HepG2 (cell line): ENCODE measurements at regions not wholly inside any gene's neighbourhood (a gene's known extent, or its start where the extent isn't known, plus 50 kb on each side); places are given as distances from the start of the nearest gene placed in this dataset.

Experiments
- ATAC-seq: fragments of 200-7000 bp; cut with Tn5 transposase; 3 replicates; pipeline ENCODE4 v1.9.1; 2020; ENCODE audit warnings: mild to moderate bottlenecking, moderate library complexity
- BruUV-seq: library from RNA; stranded (reverse); fragments of 400-500 nt; replicated peaks from 2 replicates; lab custom pipeline; 2021; lab: Mats Ljungman, UMichigan
- CTCF ChIA-PET: fragments of 300-600 bp; formaldehyde crosslinking; extraction: SDS; loops from one replicate; lab custom pipeline; 2021; ENCODE audit warnings: low total read pairs, inconsistent platforms, low intra/inter-chr PET ratio; lab: Yijun Ruan, JAX
- POLR2A ChIA-PET: fragments of 350-600 bp; sonication (Branson Sonifier 250); formaldehyde crosslinking; loops from one replicate; lab custom pipeline; 2020; ENCODE audit warnings: antibody characterized with exemption, inconsistent platforms; lab: Yijun Ruan, JAX
- DNase-seq: peaks from one replicate; pipeline ENCODE4 v3.0.0-alpha.2; 2015; ENCODE audit warnings: low spot score
- FAIRE-seq: peaks from 3 replicates; lab custom pipeline; 2011; peaks lifted over from hg19 to GRCh38; lab: Jason Lieb, UNC
- H2AFZ ChIP-seq: one replicate; pipeline ENCODE4 v1.6.1; 2011; ENCODE audit warnings: low read length, inconsistent platforms
- H3K27ac ChIP-seq: fragments of 300-600 bp; 3 replicates; pipeline ENCODE4 v1.8.0; 2011; ENCODE audit warnings: mixed run types, mild to moderate bottlenecking, mixed read lengths, low read length, inconsistent platforms; ENCODE audit not compliant: insufficient read depth; ENCODE audit errors: extremely low read length
- H3K27me3 ChIP-seq, 2 experiments: fragments of 200-600 bp in 1 of 2; 2 replicates in 1 of 2; 3 replicates in 1 of 2; pipeline versions ENCODE4 v1.6.0 to v1.8.0; 2011; ENCODE audit warnings: low read length in 2 of 2, mild to moderate bottlenecking in 2 of 2, moderate library complexity in 2 of 2, inconsistent platforms in 1 of 2; ENCODE audit not compliant: insufficient read depth in 2 of 2, control insufficient read depth in 1 of 2
- H3K36me3 ChIP-seq, 2 experiments: fragments of 200-600 bp in 1 of 2; replicated peaks in 1 of 2; 2 replicates in 1 of 2; 3 replicates in 1 of 2; pipeline versions ENCODE4 v1.5.1 to v1.8.0; 2011; ENCODE audit warnings: low read length in 2 of 2, inconsistent platforms in 1 of 2; ENCODE audit not compliant: insufficient read depth in 2 of 2, control insufficient read depth in 1 of 2
- H3K4me1 ChIP-seq: 2 replicates; pipeline ENCODE4 v1.5.1; 2012; ENCODE audit warnings: low read length, inconsistent platforms; ENCODE audit not compliant: insufficient read depth
- H3K4me2 ChIP-seq: 2 replicates; pipeline ENCODE4 v1.6.0; 2011; ENCODE audit warnings: low read depth, low read length, inconsistent platforms
- H3K4me3 ChIP-seq, 3 experiments: fragments of 200-600 bp in 1 of 3; sonication (generic), shearing (Covaris generic) in 1 of 3; replicated peaks in 1 of 3; 2 replicates each; pipeline ENCODE4 v1.5.1; 2011 to 2016; ENCODE audit warnings: low read length in 3 of 3, inconsistent platforms in 2 of 3, low read depth in 2 of 3, mild to moderate bottlenecking in 2 of 3, control low read depth in 1 of 3, mixed read lengths in 1 of 3; ENCODE audit not compliant: insufficient read depth in 1 of 3
- H3K79me2 ChIP-seq: one replicate; pipeline ENCODE4 v1.6.1; 2011; ENCODE audit warnings: low read length, inconsistent platforms; ENCODE audit not compliant: insufficient read depth
- H3K9ac ChIP-seq: 2 replicates; pipeline ENCODE4 v1.6.0; 2011; ENCODE audit warnings: mild to moderate bottlenecking, low read depth, low read length, inconsistent platforms; ENCODE audit not compliant: insufficient read depth
- H3K9me3 ChIP-seq: 2 replicates; pipeline ENCODE4 v1.5.1; 2012; ENCODE audit warnings: mild to moderate bottlenecking, low read length
- H4K20me1 ChIP-seq: 2 replicates; pipeline ENCODE4 v1.6.0; 2011; ENCODE audit warnings: inconsistent platforms, mild to moderate bottlenecking, low read length, moderate library complexity; ENCODE audit not compliant: insufficient read depth
- ARID2 ChIP-seq: sonication (generic); formaldehyde crosslinking; IDR thresholded peaks from 2 replicates; pipeline ENCODE4 v1.8.1; 2022; ENCODE audit warnings: mild to moderate bottlenecking, missing genetic modification reagents, borderline replicate concordance
- DNMT3B ChIP-seq: conservative IDR thresholded peaks from 2 replicates; pipeline ENCODE4 v1.6.1; 2016; ENCODE audit warnings: missing biosample characterization, control low read depth
- POLR2A ChIP-seq, 2 experiments: IDR thresholded peaks; 2 replicates each; pipeline ENCODE4 v1.6.1; 2011; ENCODE audit warnings: low read depth in 2 of 2, low read length in 2 of 2, mild to moderate bottlenecking in 1 of 2, moderate library complexity in 1 of 2; ENCODE audit not compliant: insufficient read depth in 1 of 2
- RARG ChIP-seq: sonication (generic); formaldehyde crosslinking; IDR thresholded peaks from 2 replicates; pipeline ENCODE4 v1.4.0; 2020; ENCODE audit warnings: low read depth, mild to moderate bottlenecking, missing genetic modification reagents
- SAP130 ChIP-seq: IDR thresholded peaks from 2 replicates; pipeline ENCODE4 v1.6.1; 2016; ENCODE audit warnings: low read depth
- SRSF4 ChIP-seq: fragments of 200-400 bp; formaldehyde crosslinking; IDR thresholded peaks from one replicate; pipeline ENCODE4 v1.6.1; 2018; ENCODE audit warnings: mild to moderate bottlenecking, low read depth, low read length, moderate library complexity; ENCODE audit not compliant: poor library complexity, severe bottlenecking
- TMF1 ChIP-seq: sonication (generic); formaldehyde crosslinking; IDR thresholded peaks from 2 replicates; pipeline ENCODE4 v1.8.1; 2022; ENCODE audit warnings: low read depth, missing genetic modification reagents
- ZFP36L1 ChIP-seq: sonication (generic); formaldehyde crosslinking; IDR thresholded peaks from 2 replicates; pipeline ENCODE4 v1.8.0; 2022; ENCODE audit warnings: mild to moderate bottlenecking, missing genetic modification reagents, moderate library complexity
- ZIK1 ChIP-seq: sonication (generic); formaldehyde crosslinking; IDR thresholded peaks from 2 replicates; pipeline ENCODE4 v1.5.0; 2020; ENCODE audit warnings: mild to moderate bottlenecking, low read depth, missing genetic modification reagents, borderline replicate concordance
- ZNF180 ChIP-seq: sonication (generic); formaldehyde crosslinking; IDR thresholded peaks from 2 replicates; pipeline ENCODE4 v1.4.0; 2020; ENCODE audit warnings: low read depth, missing genetic modification reagents, borderline replicate concordance
- ZNF3 ChIP-seq: IDR thresholded peaks from 2 replicates; pipeline ENCODE4 v1.7.0; 2017; ENCODE audit warnings: inconsistent platforms
- ZNF441 ChIP-seq: sonication (generic); formaldehyde crosslinking; IDR thresholded peaks from 2 replicates; pipeline ENCODE4 v1.7.0; 2021; ENCODE audit warnings: missing genetic modification reagents, borderline replicate concordance
- ZNF503 ChIP-seq: sonication (generic); formaldehyde crosslinking; IDR thresholded peaks from 2 replicates; pipeline ENCODE4 v1.4.0; 2020; ENCODE audit warnings: missing genetic modification reagents
- ZNF605 ChIP-seq: sonication (generic); formaldehyde crosslinking; IDR thresholded peaks from 2 replicates; pipeline ENCODE4 v1.8.0; 2022; ENCODE audit warnings: mild to moderate bottlenecking, missing genetic modification reagents
- ZNF614 ChIP-seq: IDR thresholded peaks from 2 replicates; pipeline ENCODE4 v1.6.1; 2018; ENCODE audit warnings: missing biosample characterization, missing genetic modification reagents, inconsistent platforms, borderline replicate concordance
- ZNF660 ChIP-seq: sonication (generic); formaldehyde crosslinking; IDR thresholded peaks from 2 replicates; pipeline ENCODE4 v1.5.1; 2020; ENCODE audit warnings: mild to moderate bottlenecking, low read depth, missing genetic modification reagents, borderline replicate concordance
- WGBS: methylation state at CpG from one replicate; pipeline ENCODE4 v1.1.6; 2017; ENCODE audit warnings: low lambda C conversion rate; 5-methylcytosine and 5-hydroxymethylcytosine counted together
- in situ Hi-C: cut with HindIII; loops from 2 replicates; pipeline ENCODE4 v1.10.0; 2017; ENCODE audit warnings: low pct_unique_long_range_greater_than_20kb; ENCODE audit not compliant: extremely low pct_ligation_motif_present
- intact Hi-C: fragments of 100-400 bp; cut with micrococcal nuclease; formaldehyde crosslinking; loops from one replicate; pipeline ENCODE4 v1.10.0; 2022; ENCODE audit not compliant: unreplicated experiment
- TF ChIP-seq, protein P1 (sequence below): sonication (generic); formaldehyde crosslinking; IDR thresholded peaks from 2 replicates; pipeline ENCODE4 v1.8.0; 2023; ENCODE audit warnings: mild to moderate bottlenecking, missing genetic modification reagents
- TF ChIP-seq, protein P2 (sequence below), 2 experiments: sonication (generic) in 1 of 2; formaldehyde crosslinking in 1 of 2; IDR thresholded peaks; 2 replicates each; pipeline versions ENCODE4 v1.5.1 to v1.6.1; 2011 to 2020; ENCODE audit warnings: borderline replicate concordance in 1 of 2, low read depth in 1 of 2, low read length in 1 of 2, mild to moderate bottlenecking in 1 of 2, missing genetic modification reagents in 1 of 2, moderate library complexity in 1 of 2
- TF ChIP-seq, protein P3 (sequence below): sonication (generic); formaldehyde crosslinking; IDR thresholded peaks from 2 replicates; pipeline ENCODE4 v1.8.0; 2022; ENCODE audit warnings: mild to moderate bottlenecking, missing genetic modification reagents, borderline replicate concordance

DNA sequence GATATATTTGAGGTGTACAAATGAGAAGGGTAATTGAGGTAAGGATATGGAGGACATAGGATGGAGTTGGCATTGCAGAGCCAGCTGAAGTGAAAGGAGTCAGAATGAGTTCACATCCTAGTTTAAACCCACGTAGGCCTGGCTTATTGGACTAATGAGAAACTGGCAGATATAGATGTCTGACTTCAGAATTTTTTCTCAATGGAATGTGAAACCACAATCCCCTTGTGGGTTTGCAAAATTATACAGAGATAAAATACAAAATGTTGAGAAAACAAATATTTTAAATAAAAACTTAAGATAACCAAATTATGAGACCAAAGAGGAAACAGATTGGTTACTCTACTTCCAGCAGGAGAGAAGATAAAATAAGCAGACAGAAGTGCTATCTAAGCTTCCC is 277.4 kb upstream of the LRRC7 start (continued):
- TF ChIP-seq SRSF4 = no peak
- no peak for TF ChIP-seq SAP130 (CRISPR knock-in tag)
- TF ChIP-seq ZFP36L1 (CRISPR knock-in tag) = no peak
- TF ChIP-seq RARG (CRISPR knock-in tag) = no peak
- no peak for TF ChIP-seq ZNF605 (CRISPR knock-in tag)
- TF ChIP-seq ZIK1 (CRISPR knock-in tag) = no peak
- no peak for TF ChIP-seq ZNF503 (CRISPR knock-in tag)
- no peak for TF ChIP-seq ZNF614 (CRISPR knock-in tag)

GRCh38 chr1:69291541-69291940 is 276.2 kb upstream of the LRRC7 start:
- in situ Hi-C loops (no loop called here), intact Hi-C loops (no loop called here)
- H3K9me3 ChIP-seq = peaks cover 28% of the 10 kb centered on the region
- no peak overlapping the region for H3K9ac ChIP-seq
- ChIA-PET POLR2A (no interaction called here), CTCF (no interaction called here)
- DNase-seq = no peak
- no peaks in the 10 kb centered on the region for H4K20me1 ChIP-seq
- FAIRE-seq = no peak
- no peaks in the 10 kb centered on the region for H3K4me1 ChIP-seq
- no peak for ATAC-seq
- H3K4me2 ChIP-seq = no peak overlapping the region
- H3K27ac ChIP-seq = no peak overlapping the region
- H3K4me3 ChIP-seq = no peak overlapping the region
- BruUV-seq = no TSS peak
- no peaks in the 10 kb centered on the region for H3K79me2 ChIP-seq
- H2AFZ ChIP-seq = no peak overlapping the region
- H3K27me3 ChIP-seq = no peaks in the 10 kb centered on the region
- H3K36me3 ChIP-seq = no peaks in the 10 kb centered on the region
- WGBS = 11% methylated on average over 4 of the region's 4 CpGs
- TF ChIP-seq ZNF180 (CRISPR knock-in tag) = no peak
- TF ChIP-seq TMF1 (CRISPR knock-in tag) = no peak
- TF ChIP-seq DNMT3B (CRISPR knock-in tag) = no peak
- TF ChIP-seq, protein P1, sequence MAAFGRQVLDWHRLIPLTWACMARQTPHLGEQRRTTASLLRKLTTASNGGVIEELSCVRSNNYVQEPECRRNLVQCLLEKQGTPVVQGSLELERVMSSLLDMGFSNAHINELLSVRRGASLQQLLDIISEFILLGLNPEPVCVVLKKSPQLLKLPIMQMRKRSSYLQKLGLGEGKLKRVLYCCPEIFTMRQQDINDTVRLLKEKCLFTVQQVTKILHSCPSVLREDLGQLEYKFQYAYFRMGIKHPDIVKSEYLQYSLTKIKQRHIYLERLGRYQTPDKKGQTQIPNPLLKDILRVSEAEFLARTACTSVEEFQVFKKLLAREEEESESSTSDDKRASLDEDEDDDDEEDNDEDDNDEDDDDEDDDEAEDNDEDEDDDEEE (CRISPR knock-in tag) = no peak
- TF ChIP-seq, protein P2, sequence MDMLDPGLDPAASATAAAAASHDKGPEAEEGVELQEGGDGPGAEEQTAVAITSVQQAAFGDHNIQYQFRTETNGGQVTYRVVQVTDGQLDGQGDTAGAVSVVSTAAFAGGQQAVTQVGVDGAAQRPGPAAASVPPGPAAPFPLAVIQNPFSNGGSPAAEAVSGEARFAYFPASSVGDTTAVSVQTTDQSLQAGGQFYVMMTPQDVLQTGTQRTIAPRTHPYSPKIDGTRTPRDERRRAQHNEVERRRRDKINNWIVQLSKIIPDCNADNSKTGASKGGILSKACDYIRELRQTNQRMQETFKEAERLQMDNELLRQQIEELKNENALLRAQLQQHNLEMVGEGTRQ (IDR thresholded peaks at IDR 0.05; ENCODE audit: low read depth, low read length) = no peak
- TF ChIP-seq, protein P2 (CRISPR knock-in tag; IDR thresholded peaks at IDR 0.05; ENCODE audit: borderline replicate concordance) = no peak
- no peak for TF ChIP-seq ZNF441 (CRISPR knock-in tag)
- TF ChIP-seq ZNF3 (CRISPR knock-in tag) = no peak
- TF ChIP-seq POLR2A (IDR thresholded peaks at IDR 0.05; ENCODE audit: insufficient read depth in 1 of 2, low read depth in 2 of 2, low read length in 2 of 2) = no peak
- TF ChIP-seq, protein P3, sequence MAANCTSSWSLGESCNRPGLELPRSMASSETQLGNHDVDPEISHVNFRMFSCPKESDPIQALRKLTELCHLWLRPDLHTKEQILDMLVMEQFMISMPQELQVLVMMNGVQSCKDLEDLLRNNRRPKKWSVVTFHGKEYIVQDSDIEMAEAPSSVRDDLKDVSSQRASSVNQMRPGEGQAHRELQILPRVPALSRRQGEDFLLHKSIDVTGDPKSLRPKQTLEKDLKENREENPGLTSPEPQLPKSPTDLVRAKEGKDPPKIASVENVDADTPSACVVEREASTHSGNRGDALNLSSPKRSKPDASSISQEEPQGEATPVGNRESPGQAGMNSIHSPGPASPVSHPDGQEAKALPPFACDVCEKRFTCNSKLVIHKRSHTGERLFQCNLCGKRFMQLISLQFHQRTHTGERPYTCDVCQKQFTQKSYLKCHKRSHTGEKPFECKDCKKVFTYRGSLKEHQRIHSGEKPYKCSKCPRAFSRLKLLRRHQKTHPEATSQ = no peak
- no peak for TF ChIP-seq ZNF660 (CRISPR knock-in tag)
- TF ChIP-seq ARID2 (CRISPR knock-in tag) = no peak
